ENCODE measurements at regions not wholly inside any gene's neighbourhood (a gene's known extent, or its start where the extent isn't known, plus 50 kb on each side); places are given as distances from the start of the nearest gene placed in this dataset.

- TF ChIP-seq GATA2 (IDR thresholded peaks at IDR 0.05; ENCODE audit: low read depth, low read length): no peak
- TF ChIP-seq GATA3 (IDR thresholded peaks at IDR 0.05; ENCODE audit: low read depth, low read length): no peak
These were observed 843.6 kb upstream of the NECTIN3 start for GRCh38 chr3:110227991-110228390.

GRCh38 chr3:110234831-110235230 is 836.8 kb upstream of the NECTIN3 start:
- TF ChIP-seq GATA2 (IDR thresholded peaks at IDR 0.05; ENCODE audit: low read depth, low read length) (no peak), GATA3 (IDR thresholded peaks at IDR 0.05; ENCODE audit: low read depth, low read length) (no peak)

- TF ChIP-seq GATA2 (IDR thresholded peaks at IDR 0.05; ENCODE audit: low read depth, low read length) (no peak), GATA3 (IDR thresholded peaks at IDR 0.05; ENCODE audit: low read depth, low read length) (no peak)
These were observed 834.5 kb upstream of the NECTIN3 start for GRCh38 chr3:110236976-110237610.

GRCh38 chr3:110243081-110243480 is 828.5 kb upstream of the NECTIN3 start:
- TF ChIP-seq GATA3 (IDR thresholded peaks at IDR 0.05; ENCODE audit: low read depth, low read length): no peak
- no peak for TF ChIP-seq GATA2 (IDR thresholded peaks at IDR 0.05; ENCODE audit: low read depth, low read length)

GRCh38 chr3:110246796-110247376 is 824.7 kb upstream of the NECTIN3 start:
- no peak for TF ChIP-seq GATA2 (IDR thresholded peaks at IDR 0.05; ENCODE audit: low read depth, low read length)
- no peak for TF ChIP-seq GATA3 (IDR thresholded peaks at IDR 0.05; ENCODE audit: low read depth, low read length)

GRCh38 chr3:110248666-110249065 is 823.0 kb upstream of the NECTIN3 start:
- TF ChIP-seq GATA3 (IDR thresholded peaks at IDR 0.05; ENCODE audit: low read depth, low read length) (no peak), GATA2 (IDR thresholded peaks at IDR 0.05; ENCODE audit: low read depth, low read length) (no peak)

GRCh38 chr3:110253794-110254193 is 817.8 kb upstream of the NECTIN3 start:
- no peak for TF ChIP-seq GATA3 (IDR thresholded peaks at IDR 0.05; ENCODE audit: low read depth, low read length)
- no peak for TF ChIP-seq GATA2 (IDR thresholded peaks at IDR 0.05; ENCODE audit: low read depth, low read length)

GRCh38 chr3:110254591-110254990 is 817.0 kb upstream of the NECTIN3 start:
- TF ChIP-seq GATA3 (IDR thresholded peaks at IDR 0.05; ENCODE audit: low read depth, low read length): no peak
- no peak for TF ChIP-seq GATA2 (IDR thresholded peaks at IDR 0.05; ENCODE audit: low read depth, low read length)

- TF ChIP-seq GATA2 (IDR thresholded peaks at IDR 0.05; ENCODE audit: low read depth, low read length) (no peak), GATA3 (IDR thresholded peaks at IDR 0.05; ENCODE audit: low read depth, low read length) (no peak)
These were observed 810.5 kb upstream of the NECTIN3 start for GRCh38 chr3:110261141-110261540.

GRCh38 chr3:110262896-110263295 is 808.7 kb upstream of the NECTIN3 start:
- TF ChIP-seq GATA3 (IDR thresholded peaks at IDR 0.05; ENCODE audit: low read depth, low read length): no peak
- TF ChIP-seq GATA2 (IDR thresholded peaks at IDR 0.05; ENCODE audit: low read depth, low read length): no peak

GRCh38 chr3:110265302-110265701 is 806.3 kb upstream of the NECTIN3 start:
- no peak for TF ChIP-seq GATA2 (IDR thresholded peaks at IDR 0.05; ENCODE audit: low read depth, low read length)
- no peak for TF ChIP-seq GATA3 (IDR thresholded peaks at IDR 0.05; ENCODE audit: low read depth, low read length)

- TF ChIP-seq GATA3 (IDR thresholded peaks at IDR 0.05; ENCODE audit: low read depth, low read length) (no peak), GATA2 (IDR thresholded peaks at IDR 0.05; ENCODE audit: low read depth, low read length) (no peak)
These were observed 804.2 kb upstream of the NECTIN3 start for GRCh38 chr3:110267304-110267845.

GRCh38 chr3:110272525-110272924 is 799.1 kb upstream of the NECTIN3 start:
- no peak for TF ChIP-seq GATA2 (IDR thresholded peaks at IDR 0.05; ENCODE audit: low read depth, low read length)
- no peak for TF ChIP-seq GATA3 (IDR thresholded peaks at IDR 0.05; ENCODE audit: low read depth, low read length)

GRCh38 chr3:110291886-110292501 is 779.6 kb upstream of the NECTIN3 start:
- TF ChIP-seq GATA3 (IDR thresholded peaks at IDR 0.05; ENCODE audit: low read depth, low read length) (no peak), GATA2 (IDR thresholded peaks at IDR 0.05; ENCODE audit: low read depth, low read length) (no peak)

- TF ChIP-seq GATA3 (IDR thresholded peaks at IDR 0.05; ENCODE audit: low read depth, low read length): no peak
- no peak for TF ChIP-seq GATA2 (IDR thresholded peaks at IDR 0.05; ENCODE audit: low read depth, low read length)
These were observed 778.0 kb upstream of the NECTIN3 start for GRCh38 chr3:110293660-110294059.

Data from SH-SY5Y (cell line).